ENCODE measurements at regions not wholly inside any gene's neighbourhood (a gene's known extent, or its start where the extent isn't known, plus 50 kb on each side); places are given as distances from the start of the nearest gene placed in this dataset.

DNA sequence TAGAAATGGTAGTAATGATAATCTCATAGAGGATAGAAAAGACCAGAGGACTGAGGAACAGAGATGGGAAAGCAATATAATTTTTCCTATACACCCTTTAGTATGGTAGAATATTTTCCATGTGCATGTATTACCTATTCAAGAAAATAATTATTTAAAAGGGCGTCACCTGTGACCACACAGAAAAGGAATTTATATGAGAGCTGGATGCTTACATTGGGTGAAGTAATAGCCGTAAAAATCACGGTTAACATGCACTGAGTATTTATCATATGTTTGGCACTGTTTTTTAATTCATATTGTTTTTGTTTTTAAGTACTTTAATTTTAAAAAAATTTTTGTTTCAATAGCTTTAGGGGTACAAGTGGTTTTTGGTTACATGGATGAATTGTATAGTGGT lies 195.1 kb downstream of the IPMK start:
- TF ChIP-seq, protein P1, sequence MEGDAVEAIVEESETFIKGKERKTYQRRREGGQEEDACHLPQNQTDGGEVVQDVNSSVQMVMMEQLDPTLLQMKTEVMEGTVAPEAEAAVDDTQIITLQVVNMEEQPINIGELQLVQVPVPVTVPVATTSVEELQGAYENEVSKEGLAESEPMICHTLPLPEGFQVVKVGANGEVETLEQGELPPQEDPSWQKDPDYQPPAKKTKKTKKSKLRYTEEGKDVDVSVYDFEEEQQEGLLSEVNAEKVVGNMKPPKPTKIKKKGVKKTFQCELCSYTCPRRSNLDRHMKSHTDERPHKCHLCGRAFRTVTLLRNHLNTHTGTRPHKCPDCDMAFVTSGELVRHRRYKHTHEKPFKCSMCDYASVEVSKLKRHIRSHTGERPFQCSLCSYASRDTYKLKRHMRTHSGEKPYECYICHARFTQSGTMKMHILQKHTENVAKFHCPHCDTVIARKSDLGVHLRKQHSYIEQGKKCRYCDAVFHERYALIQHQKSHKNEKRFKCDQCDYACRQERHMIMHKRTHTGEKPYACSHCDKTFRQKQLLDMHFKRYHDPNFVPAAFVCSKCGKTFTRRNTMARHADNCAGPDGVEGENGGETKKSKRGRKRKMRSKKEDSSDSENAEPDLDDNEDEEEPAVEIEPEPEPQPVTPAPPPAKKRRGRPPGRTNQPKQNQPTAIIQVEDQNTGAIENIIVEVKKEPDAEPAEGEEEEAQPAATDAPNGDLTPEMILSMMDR (conservative IDR thresholded peaks at IDR 0.05; ENCODE audit: low read depth, low read length): no peak
- H3K4me3 ChIP-seq (ENCODE audit: low read depth, low read length): no peak overlapping the region
- DNase-seq (ENCODE audit: low read depth): no peak

DNA sequence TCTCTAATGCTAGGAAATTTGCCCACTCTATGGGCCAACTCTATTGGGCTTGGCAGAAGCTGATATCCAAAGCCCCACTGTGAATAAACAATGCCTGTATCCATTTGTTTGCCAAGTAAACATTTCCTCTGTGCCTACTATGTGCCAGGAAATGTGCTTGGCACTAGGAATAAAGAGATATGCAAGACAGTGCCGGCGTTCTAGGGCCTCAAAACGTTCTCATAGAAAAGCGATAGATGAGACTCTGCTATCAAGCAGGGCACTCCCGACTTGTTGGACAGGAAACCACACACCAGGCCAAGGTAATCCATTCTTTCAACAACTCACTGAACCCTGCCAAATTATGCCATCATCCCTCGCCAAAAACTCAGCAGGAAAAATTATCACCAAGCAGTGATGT lies 196.7 kb downstream of the IPMK start:
- no peak overlapping the region for H3K4me3 ChIP-seq (ENCODE audit: low read depth, low read length)
- DNase-seq (ENCODE audit: low read depth): no peak
- TF ChIP-seq, protein P1 (conservative IDR thresholded peaks at IDR 0.05; ENCODE audit: low read depth, low read length): no peak

DNA sequence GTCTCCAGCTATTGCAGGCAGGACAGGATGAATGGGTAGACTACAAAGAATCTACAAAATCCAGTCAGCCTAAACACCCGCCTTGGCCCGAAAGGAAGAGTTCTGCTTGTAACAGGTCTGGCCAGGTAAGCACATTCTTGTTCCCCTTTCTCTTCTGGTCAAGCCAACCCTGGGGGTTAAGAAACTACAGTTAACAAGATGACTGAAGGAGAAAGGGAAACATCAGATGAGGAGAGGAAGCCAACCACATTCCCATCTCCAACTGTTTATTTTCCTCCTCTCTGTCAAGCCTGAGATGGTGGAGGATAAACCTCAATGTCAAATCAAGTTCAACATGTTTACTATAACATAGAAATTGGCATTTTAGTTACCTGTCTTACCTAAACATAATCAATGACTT lies 198.9 kb downstream of the IPMK start:
- no peak for DNase-seq (ENCODE audit: low read depth)
- no peak overlapping the region for H3K4me3 ChIP-seq (ENCODE audit: low read depth, low read length)
- TF ChIP-seq, protein P1 (conservative IDR thresholded peaks at IDR 0.05; ENCODE audit: low read depth, low read length): no peak

DNA sequence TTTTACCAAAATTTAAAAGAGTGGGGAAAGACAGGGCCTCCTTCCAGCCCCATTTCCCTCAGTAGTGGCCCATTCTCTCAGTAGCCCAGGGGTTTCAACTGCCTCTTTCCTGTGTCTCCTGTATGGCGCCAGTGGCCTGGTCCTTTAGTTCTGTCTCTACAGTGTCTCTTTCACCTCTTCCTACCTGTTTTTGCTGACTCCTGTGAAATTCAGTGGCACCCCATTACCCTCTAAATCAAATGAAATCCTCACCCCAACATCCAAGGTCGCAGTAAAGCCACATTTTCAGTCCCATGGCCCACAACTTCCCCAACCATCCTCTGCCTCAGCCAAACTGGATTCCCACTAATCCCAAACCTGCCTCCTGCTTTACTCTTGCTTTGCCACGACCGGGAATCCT lies 200.7 kb downstream of the IPMK start:
- TF ChIP-seq, protein P1 (conservative IDR thresholded peaks at IDR 0.05; ENCODE audit: low read depth, low read length): no peak
- no peak overlapping the region for H3K4me3 ChIP-seq (ENCODE audit: low read depth, low read length)
- no peak for DNase-seq (ENCODE audit: low read depth)

DNA sequence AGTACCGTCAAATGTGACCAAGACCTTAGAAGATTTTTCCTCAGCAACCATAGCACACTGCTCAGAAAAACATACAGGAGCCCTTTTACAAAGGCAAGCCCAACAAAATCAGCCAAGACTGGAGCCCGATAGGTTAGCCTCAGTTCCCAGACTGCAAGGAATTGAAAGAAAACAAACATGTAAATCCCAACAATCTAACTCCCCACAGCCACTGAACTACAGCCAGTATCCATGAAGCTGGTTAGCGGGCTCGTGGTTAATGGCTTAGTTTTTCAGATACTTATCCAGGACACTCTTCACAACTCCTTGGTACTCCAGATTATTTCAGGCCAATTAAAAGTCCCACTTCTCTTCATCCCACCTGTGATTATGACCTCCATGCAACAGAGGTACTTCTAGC lies 201.6 kb downstream of the IPMK start:
- DNase-seq (ENCODE audit: low read depth): no peak
- H3K4me3 ChIP-seq (ENCODE audit: low read depth, low read length): no peak overlapping the region
- TF ChIP-seq, protein P1 (conservative IDR thresholded peaks at IDR 0.05; ENCODE audit: low read depth, low read length): no peak

DNA sequence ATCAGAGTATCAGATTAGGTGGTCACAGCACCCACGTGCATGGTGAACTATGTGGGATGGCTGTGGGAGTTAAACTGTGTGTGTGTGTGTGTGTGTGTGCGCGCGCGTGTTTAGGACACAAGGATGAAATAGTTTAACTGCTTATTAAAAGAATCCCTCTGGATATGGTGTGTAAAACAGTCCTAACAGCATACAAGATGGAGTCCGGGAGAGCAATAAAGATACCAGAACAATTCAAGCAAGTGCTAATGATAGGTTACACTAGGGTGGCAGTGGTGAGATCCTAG lies 202.2 kb downstream of the IPMK start:
- TF ChIP-seq, protein P1 (conservative IDR thresholded peaks at IDR 0.05; ENCODE audit: low read depth, low read length): no peak
- H3K4me3 ChIP-seq (ENCODE audit: low read depth, low read length): no peak overlapping the region
- no peak for DNase-seq (ENCODE audit: low read depth)

DNA sequence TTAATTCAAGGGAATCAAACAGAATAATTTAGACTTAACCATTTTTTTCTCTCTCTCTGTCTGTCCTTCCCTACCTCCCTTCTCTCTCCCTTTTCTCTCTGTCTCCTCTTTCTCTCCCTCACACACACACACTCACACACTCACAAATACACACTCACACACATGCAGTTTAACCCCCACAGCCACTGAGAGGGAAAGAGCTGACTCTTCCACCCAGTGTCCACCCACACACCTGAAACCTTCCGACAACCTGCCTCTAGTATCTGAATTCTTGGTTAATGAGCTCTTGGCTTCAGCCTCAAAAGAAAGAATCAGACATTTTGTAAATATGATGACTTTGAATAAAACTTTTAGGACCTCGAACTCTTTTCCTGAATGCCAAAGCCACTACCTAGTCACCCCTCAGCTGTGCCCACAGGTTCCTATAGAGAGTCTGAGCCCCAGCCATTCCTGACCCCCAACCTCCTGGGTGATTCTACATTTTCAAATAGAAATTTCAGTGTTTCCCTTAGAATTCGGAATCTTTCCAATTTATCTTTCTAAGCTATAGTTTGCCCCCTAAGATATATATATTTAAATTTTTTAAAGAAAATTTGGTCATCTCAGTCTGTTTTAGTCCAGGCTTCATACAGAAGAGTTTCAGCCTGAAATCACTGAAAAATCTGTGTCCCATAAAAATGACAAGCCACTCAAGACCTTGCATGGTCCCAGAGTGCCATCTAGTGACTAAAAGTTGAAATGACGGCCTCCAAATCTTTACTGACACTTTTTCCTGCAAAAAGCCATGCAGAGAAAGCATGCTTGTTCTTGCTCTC lies 202.8 kb downstream of the IPMK start:
- DNase-seq (ENCODE audit: low read depth): peak; percentile 82
- no peak overlapping the region for H3K4me3 ChIP-seq (ENCODE audit: low read depth, low read length)
- TF ChIP-seq, protein P1 (conservative IDR thresholded peaks at IDR 0.05; ENCODE audit: low read depth, low read length): peak; percentile 86

All from choroid plexus epithelial cell (primary cell).